ENCODE measurements at regions not wholly inside any gene's neighbourhood (a gene's known extent, or its start where the extent isn't known, plus 50 kb on each side); places are given as distances from the start of the nearest gene placed in this dataset.

DNA sequence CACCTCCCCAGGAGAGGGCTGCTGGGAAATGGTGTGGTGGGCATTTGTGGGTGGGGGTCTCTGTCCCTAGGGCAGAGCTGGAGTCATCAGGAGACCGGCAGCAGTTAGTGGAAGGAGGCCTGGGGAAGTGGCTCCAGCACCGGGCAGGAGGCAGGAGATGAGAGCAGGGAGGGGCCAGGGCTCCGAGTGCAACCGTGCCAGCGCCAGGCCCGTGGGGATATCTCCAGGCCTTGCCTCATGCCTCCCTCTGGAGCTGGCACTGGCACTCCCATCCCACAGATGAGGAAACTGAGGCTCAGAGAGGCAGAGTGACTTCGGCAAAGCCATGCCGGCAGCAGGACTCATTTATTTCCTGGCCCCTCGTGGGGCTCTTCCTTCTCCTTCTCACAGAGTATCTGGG lies 83.5 kb downstream of the HMX1 start:
- TF ChIP-seq, protein P1, sequence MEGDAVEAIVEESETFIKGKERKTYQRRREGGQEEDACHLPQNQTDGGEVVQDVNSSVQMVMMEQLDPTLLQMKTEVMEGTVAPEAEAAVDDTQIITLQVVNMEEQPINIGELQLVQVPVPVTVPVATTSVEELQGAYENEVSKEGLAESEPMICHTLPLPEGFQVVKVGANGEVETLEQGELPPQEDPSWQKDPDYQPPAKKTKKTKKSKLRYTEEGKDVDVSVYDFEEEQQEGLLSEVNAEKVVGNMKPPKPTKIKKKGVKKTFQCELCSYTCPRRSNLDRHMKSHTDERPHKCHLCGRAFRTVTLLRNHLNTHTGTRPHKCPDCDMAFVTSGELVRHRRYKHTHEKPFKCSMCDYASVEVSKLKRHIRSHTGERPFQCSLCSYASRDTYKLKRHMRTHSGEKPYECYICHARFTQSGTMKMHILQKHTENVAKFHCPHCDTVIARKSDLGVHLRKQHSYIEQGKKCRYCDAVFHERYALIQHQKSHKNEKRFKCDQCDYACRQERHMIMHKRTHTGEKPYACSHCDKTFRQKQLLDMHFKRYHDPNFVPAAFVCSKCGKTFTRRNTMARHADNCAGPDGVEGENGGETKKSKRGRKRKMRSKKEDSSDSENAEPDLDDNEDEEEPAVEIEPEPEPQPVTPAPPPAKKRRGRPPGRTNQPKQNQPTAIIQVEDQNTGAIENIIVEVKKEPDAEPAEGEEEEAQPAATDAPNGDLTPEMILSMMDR (conservative IDR thresholded peaks at IDR 0.05; ENCODE audit: low read depth, low read length) = no peak
- DNase-seq (ENCODE audit: low read depth) = no peak
- H3K4me3 ChIP-seq (ENCODE audit: low read length) = no peak overlapping the region

DNA sequence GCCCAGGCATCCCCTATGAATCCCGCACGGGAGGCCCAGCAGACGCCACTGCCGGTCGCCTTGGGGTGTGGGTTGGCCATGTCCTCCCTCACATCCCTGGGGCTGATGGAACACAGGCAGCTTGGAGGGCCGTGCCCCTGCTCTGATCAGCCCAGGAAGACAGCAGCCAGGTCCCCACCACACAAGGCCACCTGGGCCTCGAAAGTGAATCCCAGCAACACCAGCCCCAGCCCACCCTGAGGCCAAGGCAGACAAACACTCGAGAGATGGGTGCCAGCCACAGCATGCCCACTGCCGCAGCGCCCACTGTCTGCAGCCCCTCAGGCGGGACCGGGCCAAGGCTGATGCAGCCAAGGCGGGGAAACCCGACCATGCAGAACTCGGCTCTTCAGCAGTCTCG lies 85.5 kb downstream of the HMX1 start:
- no peak overlapping the region for H3K4me3 ChIP-seq (ENCODE audit: low read length)
- no peak for DNase-seq (ENCODE audit: low read depth)
- TF ChIP-seq, protein P1 (conservative IDR thresholded peaks at IDR 0.05; ENCODE audit: low read depth, low read length) = no peak

DNA sequence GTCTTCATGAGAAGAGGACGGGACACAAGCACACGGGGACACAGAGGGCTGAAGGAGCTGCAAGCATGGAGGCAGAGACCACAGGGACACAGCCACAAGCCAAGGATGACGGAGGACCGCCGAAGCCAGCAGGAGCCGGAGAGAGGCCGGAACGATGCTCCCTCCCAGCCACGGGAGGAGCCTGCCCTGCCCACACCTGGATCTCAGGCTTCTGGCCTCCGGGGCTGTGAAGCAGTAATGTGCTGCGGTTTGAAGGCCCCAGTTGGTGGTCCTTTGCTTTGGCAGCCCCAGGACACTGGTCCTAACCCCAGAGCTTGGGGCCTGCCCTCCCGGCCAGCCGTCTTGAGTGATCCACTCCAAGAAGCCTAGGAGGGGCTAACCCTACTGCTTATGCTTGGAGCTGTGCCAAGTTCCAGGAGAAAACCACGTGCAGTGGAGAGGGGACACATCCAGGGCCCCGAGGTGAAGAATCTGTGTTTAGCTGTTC lies 85.9 kb downstream of the HMX1 start:
- no peak for DNase-seq (ENCODE audit: low read depth)

DNA sequence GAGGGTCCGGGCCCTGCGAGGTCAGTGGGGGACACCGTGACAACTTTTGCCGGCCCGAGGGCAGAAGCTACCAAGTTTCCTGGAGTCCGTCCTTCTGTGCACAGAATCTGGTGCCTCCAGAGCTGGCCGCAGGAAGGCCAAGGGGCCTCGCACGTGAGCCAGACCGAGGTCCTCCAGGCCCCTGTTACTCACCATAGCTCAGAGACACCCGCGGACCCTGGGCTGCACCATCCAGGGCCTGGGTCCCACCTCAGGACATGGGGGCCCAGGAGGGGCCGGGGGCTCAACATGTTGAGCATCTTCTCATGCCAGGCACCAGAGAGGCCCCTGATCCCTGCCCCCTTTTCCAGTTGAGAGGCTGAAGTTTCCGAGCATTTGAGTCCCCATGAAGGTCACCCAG lies 87.9 kb downstream of the HMX1 start:
- H3K4me3 ChIP-seq (ENCODE audit: low read length) = no peak overlapping the region
- no peak for DNase-seq (ENCODE audit: low read depth)
- TF ChIP-seq, protein P1 (conservative IDR thresholded peaks at IDR 0.05; ENCODE audit: low read depth, low read length) = no peak

More for the DNA sequence above, 85.9 kb downstream of the HMX1 start:
- TF ChIP-seq, protein P1 (conservative IDR thresholded peaks at IDR 0.05; ENCODE audit: low read depth, low read length) = no peak
- H3K4me3 ChIP-seq (ENCODE audit: low read length) = no peak overlapping the region

DNA sequence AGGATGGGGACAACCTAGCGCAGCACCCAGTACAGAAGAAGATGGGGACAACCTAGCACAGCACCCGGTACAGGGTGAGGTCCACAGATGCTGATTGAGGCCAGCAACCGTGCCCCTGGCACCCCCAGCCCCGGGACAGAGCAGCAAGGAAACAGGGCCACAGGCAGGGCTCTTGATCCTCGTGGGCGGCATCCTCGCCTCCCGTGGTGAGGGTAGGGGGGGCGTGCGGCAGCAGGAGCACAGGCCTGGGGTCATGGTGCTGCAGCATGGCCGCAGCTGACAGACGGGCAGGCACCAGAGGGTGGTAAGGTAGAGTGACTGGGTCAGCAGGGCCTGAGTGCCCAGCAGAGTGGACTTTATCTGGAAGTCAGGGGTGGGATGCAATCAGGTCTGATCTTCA lies 89.5 kb downstream of the HMX1 start:
- TF ChIP-seq, protein P1 (conservative IDR thresholded peaks at IDR 0.05; ENCODE audit: low read depth, low read length) = no peak
- DNase-seq (ENCODE audit: low read depth) = no peak
- H3K4me3 ChIP-seq (ENCODE audit: low read length) = no peak overlapping the region

DNA sequence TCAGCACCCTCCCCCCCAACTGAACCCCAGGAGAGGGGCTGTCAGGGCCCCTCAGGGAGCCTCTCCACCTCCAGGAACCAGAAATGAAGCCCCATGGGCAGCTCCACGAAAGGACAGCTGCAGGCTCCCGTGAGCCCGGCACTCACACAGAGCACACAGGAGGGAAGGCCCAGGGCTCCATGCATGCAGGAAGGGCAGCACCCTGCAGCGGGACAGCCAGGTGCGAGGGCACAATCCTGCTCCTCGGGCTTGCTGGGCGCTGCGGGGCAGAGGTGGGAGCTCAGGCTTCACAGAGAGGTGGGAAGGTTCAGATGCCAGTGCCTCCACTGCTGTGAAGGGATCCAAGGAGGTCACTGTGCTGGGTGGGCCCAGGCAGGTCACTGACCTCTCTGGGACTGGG lies 90.0 kb downstream of the HMX1 start:
- DNase-seq (ENCODE audit: low read depth) = no peak
- TF ChIP-seq, protein P1 (conservative IDR thresholded peaks at IDR 0.05; ENCODE audit: low read depth, low read length) = no peak
- H3K4me3 ChIP-seq (ENCODE audit: low read length) = no peak overlapping the region

DNA sequence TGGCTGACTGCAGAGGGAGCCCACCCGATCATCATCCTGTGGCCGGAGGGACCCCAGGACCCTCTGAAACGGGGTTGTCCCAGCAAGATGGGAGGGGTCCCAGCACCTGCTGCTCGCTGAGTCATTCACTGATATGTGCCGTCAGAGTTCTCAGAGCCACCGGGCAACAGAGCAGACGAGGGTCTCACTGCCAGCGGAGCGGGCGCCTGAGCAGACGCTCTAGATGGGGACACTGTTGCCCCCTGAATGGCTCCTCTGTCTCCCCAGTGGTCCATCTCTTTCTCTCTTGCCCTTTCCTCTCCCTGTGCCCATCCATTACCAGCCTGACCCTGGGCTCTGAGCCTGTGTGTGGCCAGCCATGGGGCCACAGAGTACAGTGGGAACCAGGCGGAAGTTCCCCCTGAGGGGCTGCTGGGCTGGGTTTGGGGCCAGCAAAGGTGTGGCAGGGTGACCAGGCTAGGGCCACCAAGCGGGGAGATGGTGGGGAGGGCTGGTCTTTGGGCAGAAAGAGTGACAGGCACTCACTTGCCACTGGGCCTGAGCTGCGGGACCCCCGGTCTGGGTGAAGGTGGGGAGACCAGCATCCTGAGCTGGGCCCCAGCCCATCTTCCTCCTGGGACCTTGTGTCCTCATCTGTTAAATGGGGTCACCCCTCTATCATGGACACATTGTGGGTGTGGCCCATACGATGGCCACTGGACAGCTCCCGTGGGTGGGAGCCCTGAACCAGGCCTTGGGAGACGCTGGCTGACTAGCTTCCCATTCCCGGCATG lies 90.9 kb downstream of the HMX1 start:
- TF ChIP-seq, protein P1 (conservative IDR thresholded peaks at IDR 0.05; ENCODE audit: low read depth, low read length) = no peak
- no peak for DNase-seq (ENCODE audit: low read depth)
- no peak overlapping the region for H3K4me3 ChIP-seq (ENCODE audit: low read length)

Measured in retinal pigment epithelial cell (primary cell).